ENCODE measurements at regions not wholly inside any gene's neighbourhood (a gene's known extent, or its start where the extent isn't known, plus 50 kb on each side); places are given as distances from the start of the nearest gene placed in this dataset.

- Histone ChIP-seq H2AFZ (ENCODE audit: low read length) (no peak overlapping the region), H3K27ac (ENCODE audit: low read depth, low read length, poor library complexity, severe bottlenecking) (no peak overlapping the region), H3K9me3 (ENCODE audit: low read length) (no peaks in the 10 kb centered on the region)
Measured at GRCh38 chr22:27466229-27466628, 335.3 kb downstream of the MN1 start.

GRCh38 chr22:27466778-27467438 is 334.6 kb downstream of the MN1 start:
- Histone ChIP-seq H3F3A (ENCODE audit: insufficient read depth, low read length) (no peaks in the 10 kb centered on the region), H3K9me3 (ENCODE audit: low read length) (no peaks in the 10 kb centered on the region), H3K79me2 (ENCODE audit: insufficient read depth, low read length) (no peaks in the 10 kb centered on the region), H3K36me3 (ENCODE audit: insufficient read depth, low read length) (no peaks in the 10 kb centered on the region), H3K9ac (ENCODE audit: low read length) (no peak overlapping the region), H3K9me2 (ENCODE audit: low read depth, low read length) (no peaks in the 10 kb centered on the region), H3K4me3 (ENCODE audit: low read depth, low read length, poor library complexity, severe bottlenecking) (no peak overlapping the region), H3K4me2 (ENCODE audit: low read length) (no peak overlapping the region), H3K27me3 (ENCODE audit: insufficient read depth, low read length) (no peaks in the 10 kb centered on the region), H4K20me1 (ENCODE audit: insufficient read depth, low read length) (no peaks in the 10 kb centered on the region), H3K4me1 (ENCODE audit: insufficient read depth, low read length, severe bottlenecking) (no peaks in the 10 kb centered on the region), H2AFZ (ENCODE audit: low read length) (no peak overlapping the region), H3K27ac (ENCODE audit: low read depth, low read length, poor library complexity, severe bottlenecking) (no peak overlapping the region)
- TF ChIP-seq EZH2 (IDR thresholded peaks at IDR 0.05; ENCODE audit: borderline replicate concordance, low read length): no peak
- TF ChIP-seq, protein P1, sequence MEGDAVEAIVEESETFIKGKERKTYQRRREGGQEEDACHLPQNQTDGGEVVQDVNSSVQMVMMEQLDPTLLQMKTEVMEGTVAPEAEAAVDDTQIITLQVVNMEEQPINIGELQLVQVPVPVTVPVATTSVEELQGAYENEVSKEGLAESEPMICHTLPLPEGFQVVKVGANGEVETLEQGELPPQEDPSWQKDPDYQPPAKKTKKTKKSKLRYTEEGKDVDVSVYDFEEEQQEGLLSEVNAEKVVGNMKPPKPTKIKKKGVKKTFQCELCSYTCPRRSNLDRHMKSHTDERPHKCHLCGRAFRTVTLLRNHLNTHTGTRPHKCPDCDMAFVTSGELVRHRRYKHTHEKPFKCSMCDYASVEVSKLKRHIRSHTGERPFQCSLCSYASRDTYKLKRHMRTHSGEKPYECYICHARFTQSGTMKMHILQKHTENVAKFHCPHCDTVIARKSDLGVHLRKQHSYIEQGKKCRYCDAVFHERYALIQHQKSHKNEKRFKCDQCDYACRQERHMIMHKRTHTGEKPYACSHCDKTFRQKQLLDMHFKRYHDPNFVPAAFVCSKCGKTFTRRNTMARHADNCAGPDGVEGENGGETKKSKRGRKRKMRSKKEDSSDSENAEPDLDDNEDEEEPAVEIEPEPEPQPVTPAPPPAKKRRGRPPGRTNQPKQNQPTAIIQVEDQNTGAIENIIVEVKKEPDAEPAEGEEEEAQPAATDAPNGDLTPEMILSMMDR (IDR thresholded peaks at IDR 0.05; ENCODE audit: low read length): no peak

More at GRCh38 chr22:27466229-27466628, 335.3 kb downstream of the MN1 start:
- no peak overlapping the region for H3K9ac ChIP-seq (ENCODE audit: low read length)
- no peaks in the 10 kb centered on the region for H3K4me1 ChIP-seq (ENCODE audit: insufficient read depth, low read length, severe bottlenecking)
- H3K79me2 ChIP-seq (ENCODE audit: insufficient read depth, low read length): no peaks in the 10 kb centered on the region
- no peak overlapping the region for H3K4me2 ChIP-seq (ENCODE audit: low read length)
- no peaks in the 10 kb centered on the region for H3K27me3 ChIP-seq (ENCODE audit: insufficient read depth, low read length)
- no peak overlapping the region for H3K4me3 ChIP-seq (ENCODE audit: low read depth, low read length, poor library complexity, severe bottlenecking)
- no peak for TF ChIP-seq EZH2 (IDR thresholded peaks at IDR 0.05; ENCODE audit: borderline replicate concordance, low read length)
- TF ChIP-seq, protein P1 (IDR thresholded peaks at IDR 0.05; ENCODE audit: low read length): no peak
- H4K20me1 ChIP-seq (ENCODE audit: insufficient read depth, low read length): no peaks in the 10 kb centered on the region
- no peaks in the 10 kb centered on the region for H3K36me3 ChIP-seq (ENCODE audit: insufficient read depth, low read length)
- H3K9me2 ChIP-seq (ENCODE audit: low read depth, low read length): no peaks in the 10 kb centered on the region
- H3F3A ChIP-seq (ENCODE audit: insufficient read depth, low read length): no peaks in the 10 kb centered on the region

DNA sequence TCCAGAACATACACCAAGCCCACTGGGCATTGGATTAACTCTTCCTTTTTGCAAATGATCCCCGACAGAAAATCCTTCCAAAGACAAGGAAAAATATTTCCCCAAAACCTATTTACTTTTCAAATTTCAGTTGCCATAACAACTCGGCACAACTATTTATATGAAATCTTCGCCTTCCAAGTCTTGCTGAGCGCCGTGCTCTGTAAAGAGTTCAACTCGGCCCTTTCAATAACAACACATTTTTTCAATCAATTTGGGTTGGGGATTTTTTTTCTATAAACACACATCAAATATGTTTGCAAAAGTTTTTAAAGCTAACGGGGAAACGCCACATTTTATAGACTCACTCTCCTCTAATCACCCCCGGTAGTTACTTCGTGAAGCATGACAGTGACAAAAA is 333.8 kb downstream of the MN1 start:
- no peaks in the 10 kb centered on the region for H3K79me2 ChIP-seq (ENCODE audit: insufficient read depth, low read length)
- H3K4me3 ChIP-seq (ENCODE audit: low read depth, low read length, poor library complexity, severe bottlenecking): no peak overlapping the region
- H3K4me1 ChIP-seq (ENCODE audit: insufficient read depth, low read length, severe bottlenecking): no peaks in the 10 kb centered on the region
- H3K27me3 ChIP-seq (ENCODE audit: insufficient read depth, low read length): no peaks in the 10 kb centered on the region
- no peak overlapping the region for H3K27ac ChIP-seq (ENCODE audit: low read depth, low read length, poor library complexity, severe bottlenecking)
- TF ChIP-seq, protein P1 (IDR thresholded peaks at IDR 0.05; ENCODE audit: low read length): no peak
- TF ChIP-seq EZH2 (IDR thresholded peaks at IDR 0.05; ENCODE audit: borderline replicate concordance, low read length): no peak
- no peak overlapping the region for H2AFZ ChIP-seq (ENCODE audit: low read length)
- no peaks in the 10 kb centered on the region for H3K9me2 ChIP-seq (ENCODE audit: low read depth, low read length)
- H3K4me2 ChIP-seq (ENCODE audit: low read length): no peak overlapping the region
- H3K9ac ChIP-seq (ENCODE audit: low read length): no peak overlapping the region
- no peaks in the 10 kb centered on the region for H3F3A ChIP-seq (ENCODE audit: insufficient read depth, low read length)
- H3K9me3 ChIP-seq (ENCODE audit: low read length): no peaks in the 10 kb centered on the region
- H4K20me1 ChIP-seq (ENCODE audit: insufficient read depth, low read length): no peaks in the 10 kb centered on the region
- no peaks in the 10 kb centered on the region for H3K36me3 ChIP-seq (ENCODE audit: insufficient read depth, low read length)

All from OCI-LY1 (cell line).